Karpas-422 (cell line): ENCODE measurements at regions not wholly inside any gene's neighbourhood (a gene's known extent, or its start where the extent isn't known, plus 50 kb on each side); places are given as distances from the start of the nearest gene placed in this dataset.

Experiments used
- DNase-seq: peaks from one replicate; pipeline ENCODE4 v3.0.0-alpha.2; 2015
- H2AFZ ChIP-seq: fragments of 200-600 bp; sonication (generic); 2 replicates; pipeline ENCODE4 v1.6.1; 2014; ENCODE audit warnings: antibody characterized with exemption, low read length, mixed read lengths
- H3K27ac ChIP-seq: fragments of 200-600 bp; sonication (generic); 2 replicates; pipeline ENCODE4 v1.5.1; 2014; ENCODE audit warnings: mild to moderate bottlenecking, low read length, moderate library complexity
- H3K27me3 ChIP-seq: fragments of 200-600 bp; sonication (generic); 2 replicates; pipeline ENCODE4 v1.6.1; 2014; ENCODE audit warnings: low read length, mixed read lengths
- H3K36me3 ChIP-seq: fragments of 200-600 bp; sonication (generic); 2 replicates; pipeline ENCODE4 v1.6.1; 2014; ENCODE audit warnings: low read length, mixed read lengths; ENCODE audit not compliant: insufficient read depth
- H3K4me1 ChIP-seq: fragments of 200-600 bp; sonication (generic); 2 replicates; pipeline ENCODE4 v1.6.1; 2014; ENCODE audit warnings: mild to moderate bottlenecking, low read length, mixed read lengths
- H3K4me2 ChIP-seq: fragments of 200-600 bp; sonication (generic); 2 replicates; pipeline ENCODE4 v1.6.1; 2014; ENCODE audit warnings: low read length, low read depth, mild to moderate bottlenecking; ENCODE audit not compliant: poor library complexity, severe bottlenecking
- H3K4me3 ChIP-seq: fragments of 200-600 bp; sonication (generic); 2 replicates; pipeline ENCODE4 v1.5.1; 2014; ENCODE audit warnings: mild to moderate bottlenecking, antibody characterized with exemption, low read length, mixed read lengths
- H3K79me2 ChIP-seq: fragments of 200-600 bp; sonication (generic); 2 replicates; pipeline ENCODE4 v1.6.1; 2014; ENCODE audit warnings: mild to moderate bottlenecking, low read length, mixed read lengths
- H3K9ac ChIP-seq: fragments of 200-600 bp; sonication (generic); 2 replicates; pipeline ENCODE4 v1.6.0; 2014; ENCODE audit warnings: low read length
- H3K9me2 ChIP-seq: fragments of 200-600 bp; sonication (generic), shearing (Covaris generic); replicated peaks from 2 replicates; pipeline ENCODE4 v1.6.0; 2014; ENCODE audit warnings: mild to moderate bottlenecking, low read length, moderate library complexity; ENCODE audit not compliant: insufficient read depth
- H3K9me3 ChIP-seq: fragments of 300-700, 200-600 bp; sonication (generic); 2 replicates; pipeline ENCODE4 v1.6.1; 2014; ENCODE audit warnings: low read length, mixed read lengths
- H4K20me1 ChIP-seq: fragments of 200-600 bp; sonication (generic); 2 replicates; pipeline ENCODE4 v1.6.1; 2014; ENCODE audit warnings: mild to moderate bottlenecking, antibody characterized with exemption, low read length, low read depth; ENCODE audit not compliant: insufficient read depth

DNA sequence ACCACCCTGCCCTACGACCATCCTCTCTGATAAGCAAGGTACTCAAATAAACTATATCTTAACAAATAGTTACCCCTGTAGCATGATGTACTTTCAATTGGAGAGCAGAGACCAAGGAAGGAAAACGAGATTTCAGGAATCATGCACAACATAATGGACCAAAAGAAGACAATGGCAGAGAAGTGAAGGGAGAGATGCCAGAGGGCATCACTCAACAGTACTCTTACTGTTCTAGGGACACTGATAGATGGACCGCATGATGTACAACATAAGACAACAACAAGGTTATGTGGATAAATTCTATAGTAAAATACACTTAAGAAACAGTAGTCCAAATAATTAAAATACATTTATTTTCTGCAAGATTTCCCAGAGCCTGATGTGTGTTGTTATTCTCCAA, 77.5 kb upstream of the IFNG-AS1 start:
- Histone ChIP-seq H3K27me3 (no peaks in the 10 kb centered on the region), H3K9me2 (no peaks in the 10 kb centered on the region), H3K4me3 (no peak overlapping the region), H3K36me3 (no peaks in the 10 kb centered on the region), H3K4me2 (no peak overlapping the region), H2AFZ (no peak overlapping the region), H3K4me1 (no peaks in the 10 kb centered on the region), H4K20me1 (no peaks in the 10 kb centered on the region), H3K9me3 (no peaks in the 10 kb centered on the region), H3K9ac (no peak overlapping the region), H3K27ac (no peak overlapping the region), H3K79me2 (no peaks in the 10 kb centered on the region)
- DNase-seq, result no peak

DNA sequence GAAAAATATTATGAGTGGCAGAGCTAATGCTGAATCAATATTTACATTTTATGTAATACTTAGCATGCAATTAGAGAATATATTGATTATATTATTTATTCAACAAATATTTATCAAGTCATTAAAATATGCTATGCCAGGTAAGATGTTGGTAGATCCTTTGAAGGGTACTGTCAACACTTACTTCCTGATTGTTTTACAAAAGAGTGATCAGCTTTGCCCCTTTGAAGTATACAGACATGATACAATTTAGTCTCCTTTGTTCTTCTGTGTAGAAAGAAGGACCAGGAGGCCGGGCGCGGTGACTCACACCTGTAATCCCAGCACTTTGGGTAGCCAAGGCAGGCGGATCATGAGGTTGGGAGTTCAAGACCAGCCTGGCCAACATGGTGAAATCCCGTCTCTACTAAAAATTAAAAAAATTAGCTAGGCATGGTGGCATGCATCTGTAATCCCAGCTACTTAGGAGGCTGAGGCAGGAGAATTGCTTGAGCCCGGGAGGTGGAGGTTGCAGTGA, 73.9 kb upstream of the IFNG-AS1 start:
- Histone ChIP-seq H3K9ac (no peak overlapping the region), H3K9me3 (no peaks in the 10 kb centered on the region), H3K27me3 (no peaks in the 10 kb centered on the region), H2AFZ (no peak overlapping the region), H4K20me1 (no peaks in the 10 kb centered on the region), H3K4me3 (no peak overlapping the region), H3K36me3 (no peaks in the 10 kb centered on the region), H3K27ac (no peak overlapping the region), H3K9me2 (no peaks in the 10 kb centered on the region), H3K79me2 (no peaks in the 10 kb centered on the region), H3K4me2 (no peak overlapping the region), H3K4me1 (no peaks in the 10 kb centered on the region)
- DNase-seq, result no peak

- Histone ChIP-seq H3K9me2 (no peaks in the 10 kb centered on the region), H3K4me3 (no peak overlapping the region), H2AFZ (no peak overlapping the region), H3K9ac (no peak overlapping the region), H4K20me1 (no peaks in the 10 kb centered on the region), H3K4me1 (no peaks in the 10 kb centered on the region), H3K36me3 (no peaks in the 10 kb centered on the region), H3K9me3 (no peaks in the 10 kb centered on the region), H3K27ac (no peak overlapping the region), H3K27me3 (no peaks in the 10 kb centered on the region; the same call in 1 of the 2 replicates), H3K4me2 (no peak overlapping the region), H3K79me2 (no peaks in the 10 kb centered on the region)
- DNase-seq, result no peak
These were observed 72.8 kb upstream of the IFNG-AS1 start for GRCh38 chr12:67916266-67916970.

- H3K79me2 ChIP-seq, result no peaks in the 10 kb centered on the region
- no peak overlapping the region for H3K9ac ChIP-seq
- H3K36me3 ChIP-seq, result no peaks in the 10 kb centered on the region
- H3K4me1 ChIP-seq, result no peaks in the 10 kb centered on the region
- no peak overlapping the region for H3K4me2 ChIP-seq
- DNase-seq, result no peak
- H3K27ac ChIP-seq, result no peak overlapping the region
- H3K4me3 ChIP-seq, result no peak overlapping the region
- H2AFZ ChIP-seq, result no peak overlapping the region
- H4K20me1 ChIP-seq, result no peaks in the 10 kb centered on the region
- no peaks in the 10 kb centered on the region; the same call in 1 of the 2 replicates for H3K27me3 ChIP-seq
- H3K9me3 ChIP-seq, result no peaks in the 10 kb centered on the region
- no peaks in the 10 kb centered on the region for H3K9me2 ChIP-seq
These were observed 71.4 kb upstream of the IFNG-AS1 start for GRCh38 chr12:67917811-67918210.

DNA sequence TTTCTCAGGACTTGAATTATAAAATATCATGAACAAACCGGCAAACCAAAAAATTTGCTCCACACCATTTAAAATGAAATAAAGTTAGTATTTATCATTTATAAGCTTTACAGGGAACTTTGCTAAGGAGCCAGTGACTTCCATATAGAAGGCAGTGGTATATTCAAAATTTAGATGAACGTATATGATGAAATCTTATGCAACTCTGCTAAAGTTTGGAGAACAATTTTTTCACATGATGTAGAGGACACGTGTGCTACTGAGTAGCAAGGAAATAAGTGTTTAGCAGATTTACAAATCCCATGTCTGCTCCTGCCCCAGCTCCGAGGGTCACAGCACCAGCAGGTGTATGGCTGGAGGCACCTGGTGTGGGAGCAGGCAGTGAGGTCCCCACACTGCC, 70.8 kb upstream of the IFNG-AS1 start:
- no peaks in the 10 kb centered on the region; the same call in 1 of the 2 replicates for H3K27me3 ChIP-seq
- H3K27ac ChIP-seq, result no peak overlapping the region
- no peak overlapping the region for H3K4me3 ChIP-seq
- H3K36me3 ChIP-seq, result no peaks in the 10 kb centered on the region
- no peaks in the 10 kb centered on the region for H3K4me1 ChIP-seq
- no peaks in the 10 kb centered on the region for H3K9me2 ChIP-seq
- H3K4me2 ChIP-seq, result no peak overlapping the region
- H3K9ac ChIP-seq, result no peak overlapping the region
- no peak overlapping the region for H2AFZ ChIP-seq
- no peaks in the 10 kb centered on the region for H3K9me3 ChIP-seq
- no peaks in the 10 kb centered on the region for H4K20me1 ChIP-seq
- no peak for DNase-seq
- H3K79me2 ChIP-seq, result no peaks in the 10 kb centered on the region

GRCh38 chr12:67919406-67919805, 69.8 kb upstream of the IFNG-AS1 start:
- Histone ChIP-seq H3K4me2 (no peak overlapping the region), H3K36me3 (no peaks in the 10 kb centered on the region), H3K9me3 (no peaks in the 10 kb centered on the region)

DNA sequence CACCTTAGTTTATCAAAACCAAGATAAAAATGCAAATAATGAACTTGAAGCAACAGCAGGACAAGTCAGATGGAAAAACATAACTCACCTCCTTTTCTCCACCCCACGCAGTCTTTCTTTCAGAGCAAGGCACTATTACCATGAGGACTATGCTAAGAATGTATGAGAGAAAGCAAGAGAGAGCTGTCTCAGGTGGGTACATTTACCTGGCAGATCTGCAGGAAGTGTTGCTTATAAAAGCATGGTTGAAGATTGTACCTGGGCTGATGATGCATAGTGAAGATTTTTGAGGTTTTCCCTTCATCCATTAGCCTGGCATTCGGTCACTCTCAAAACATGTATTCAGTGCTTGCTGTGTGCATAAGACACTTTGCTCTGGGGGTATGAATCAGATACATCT, 68.8 kb upstream of the IFNG-AS1 start:
- Histone ChIP-seq H3K36me3 (no peaks in the 10 kb centered on the region), H3K9ac (no peak overlapping the region), H2AFZ (no peak overlapping the region), H3K27me3 (no peaks in the 10 kb centered on the region; the same call in 1 of the 2 replicates), H4K20me1 (no peaks in the 10 kb centered on the region), H3K4me2 (no peak overlapping the region), H3K27ac (no peak overlapping the region), H3K9me2 (no peaks in the 10 kb centered on the region), H3K9me3 (no peaks in the 10 kb centered on the region), H3K4me1 (no peaks in the 10 kb centered on the region; the same call in 1 of the 2 replicates), H3K4me3 (no peak overlapping the region), H3K79me2 (no peaks in the 10 kb centered on the region)
- DNase-seq, result no peak

More at GRCh38 chr12:67919406-67919805, 69.8 kb upstream of the IFNG-AS1 start:
- Histone ChIP-seq H3K27ac (no peak overlapping the region), H3K79me2 (no peaks in the 10 kb centered on the region), H3K27me3 (no peaks in the 10 kb centered on the region; the same call in 1 of the 2 replicates), H3K9me2 (no peaks in the 10 kb centered on the region), H3K4me3 (no peak overlapping the region), H4K20me1 (no peaks in the 10 kb centered on the region), H3K4me1 (no peaks in the 10 kb centered on the region), H2AFZ (no peak overlapping the region), H3K9ac (no peak overlapping the region)
- DNase-seq, result no peak

DNA sequence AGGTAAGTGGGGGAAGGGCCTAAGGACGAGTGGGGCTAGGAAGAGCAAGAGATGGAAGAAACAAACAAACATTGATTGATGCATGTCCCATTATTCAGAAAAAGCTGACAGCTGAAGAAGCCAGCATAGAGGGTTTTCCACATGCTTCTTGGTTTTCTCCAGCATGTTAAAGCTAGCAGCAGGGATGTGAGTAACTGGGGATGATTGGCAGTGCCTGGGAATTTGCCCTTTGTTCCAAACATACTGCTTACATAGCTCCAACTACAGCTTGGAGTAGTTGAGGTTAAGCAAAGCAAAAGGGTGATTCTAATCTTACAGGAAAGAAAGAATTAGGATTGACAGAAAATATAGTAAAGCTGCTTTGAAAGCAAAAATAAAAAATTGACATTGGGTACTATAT, 68.0 kb upstream of the IFNG-AS1 start:
- Histone ChIP-seq H3K4me2 (no peak overlapping the region), H3K79me2 (no peaks in the 10 kb centered on the region), H3K4me1 (peaks cover 4% of the 10 kb centered on the region), H4K20me1 (no peaks in the 10 kb centered on the region), H2AFZ (no peak overlapping the region), H3K4me3 (no peak overlapping the region), H3K27me3 (no peaks in the 10 kb centered on the region; the same call in 1 of the 2 replicates), H3K27ac (no peak overlapping the region), H3K9me3 (no peaks in the 10 kb centered on the region), H3K9me2 (no peaks in the 10 kb centered on the region), H3K36me3 (no peaks in the 10 kb centered on the region), H3K9ac (no peak overlapping the region)
- no peak for DNase-seq
